HG02840 (cell line): ENCODE measurements at regions not wholly inside any gene's neighbourhood (a gene's known extent, or its start where the extent isn't known, plus 50 kb on each side); places are given as distances from the start of the nearest gene placed in this dataset.

ENCODE experiments used
- ATAC-seq: cut with Tn5 transposase; IDR thresholded peaks from one replicate; pipeline ENCODE4 v1.9.1; 2021; ENCODE audit warnings: mild to moderate bottlenecking, moderate library complexity, moderate number of reproducible peaks; ENCODE audit not compliant: unreplicated experiment, low FRiP score

GRCh38 chr3:107065094-107065861 is 312.0 kb upstream of the CCDC54 start:
- no peak for ATAC-seq

DNA sequence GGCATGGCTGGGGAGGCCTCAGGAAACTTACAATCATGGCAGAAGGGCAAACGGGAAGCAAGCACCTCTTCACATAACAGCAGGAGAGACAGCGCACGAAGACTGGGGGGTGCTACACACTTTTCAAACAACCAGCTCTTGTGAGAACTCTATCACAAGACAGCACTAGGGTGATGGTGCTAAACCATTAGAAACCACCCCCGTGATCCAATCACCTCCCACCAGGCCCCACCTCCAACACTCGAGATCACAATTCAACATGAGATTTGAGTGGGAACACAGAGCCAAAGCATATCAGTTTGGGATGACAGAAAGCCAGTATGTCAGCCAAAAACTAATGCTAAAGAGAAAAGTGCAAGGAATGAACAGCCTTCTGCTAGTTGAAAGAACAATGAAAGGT is 309.8 kb upstream of the CCDC54 start:
- ATAC-seq: no peak

- no peak for ATAC-seq
These were observed 308.3 kb upstream of the CCDC54 start for GRCh38 chr3:107068980-107069379.

DNA sequence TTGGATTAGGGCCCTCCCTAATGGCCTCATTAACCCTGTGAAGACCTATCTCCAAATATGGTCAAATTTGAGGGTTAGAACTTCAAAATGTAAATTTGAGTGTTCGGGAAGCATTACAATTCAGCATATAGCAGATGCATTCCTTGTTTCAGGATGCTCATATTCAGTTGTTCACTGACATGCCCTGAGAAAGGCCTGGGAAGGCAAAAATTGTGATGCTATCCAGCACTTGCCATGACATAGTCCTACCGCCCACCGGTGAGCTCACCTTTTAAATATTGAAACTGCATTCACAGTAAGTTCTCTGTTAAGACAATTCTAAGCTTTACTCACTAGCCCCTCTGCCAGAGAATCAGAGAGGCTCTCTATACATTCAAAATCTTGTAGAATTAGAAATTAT is 300.3 kb upstream of the CCDC54 start:
- ATAC-seq: no peak

DNA sequence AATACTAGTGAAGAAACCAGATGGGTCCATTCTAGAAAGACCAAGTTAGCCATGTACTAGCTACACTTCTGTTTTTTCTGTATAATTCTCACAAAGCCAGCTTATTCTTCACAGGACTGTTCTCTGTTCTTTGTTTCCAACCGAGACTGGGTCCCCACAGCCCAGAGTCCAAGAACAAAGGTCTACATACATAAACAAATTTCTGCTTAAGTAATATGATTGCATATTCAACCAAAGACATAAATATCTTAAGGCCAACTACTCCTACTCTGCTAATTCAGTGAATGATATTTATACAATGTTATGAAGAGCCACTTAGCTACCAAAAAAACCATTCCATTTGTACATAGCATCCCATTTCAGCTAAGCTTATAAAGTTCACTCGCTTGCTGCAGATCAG is 299.8 kb upstream of the CCDC54 start:
- no peak for ATAC-seq

DNA sequence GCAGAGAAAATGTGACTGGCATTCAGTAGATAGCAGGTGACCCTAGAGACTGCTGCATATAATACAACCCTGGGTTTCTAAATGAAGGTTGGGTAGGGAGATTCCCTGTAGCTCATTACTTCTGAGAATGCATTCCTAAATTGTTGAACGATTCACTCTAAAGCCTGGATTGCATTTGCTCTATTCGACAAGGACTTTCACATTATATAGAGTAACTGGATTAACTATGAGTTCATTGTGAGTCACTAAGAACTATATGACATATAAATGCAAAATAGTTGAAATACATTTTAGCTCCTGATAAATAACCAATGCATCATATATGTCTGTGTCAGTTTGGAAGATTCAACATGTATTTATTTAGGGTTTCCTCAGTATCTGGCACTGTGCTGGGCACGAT is 294.7 kb upstream of the CCDC54 start:
- ATAC-seq: no peak

- ATAC-seq: no peak
These were observed 292.0 kb upstream of the CCDC54 start for GRCh38 chr3:107085261-107085660.

DNA sequence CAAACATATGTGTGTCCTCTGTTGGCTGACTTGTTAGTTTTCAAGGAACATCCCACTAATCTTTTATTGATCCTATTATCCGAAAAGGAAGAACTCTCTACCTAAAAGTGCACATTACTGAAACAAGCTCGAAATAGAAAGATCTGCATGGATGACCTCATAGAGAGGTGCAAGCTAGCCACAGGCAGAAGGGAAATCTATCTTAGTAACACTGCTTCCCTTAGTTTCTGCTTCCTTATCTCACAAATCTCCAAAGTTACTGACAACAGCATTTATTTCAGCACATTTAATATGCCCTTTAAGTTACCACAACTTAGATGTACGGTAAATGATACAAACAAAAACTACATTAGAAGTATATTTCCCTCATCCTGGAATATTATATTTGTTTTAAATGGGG is 285.1 kb upstream of the CCDC54 start:
- no peak for ATAC-seq

DNA sequence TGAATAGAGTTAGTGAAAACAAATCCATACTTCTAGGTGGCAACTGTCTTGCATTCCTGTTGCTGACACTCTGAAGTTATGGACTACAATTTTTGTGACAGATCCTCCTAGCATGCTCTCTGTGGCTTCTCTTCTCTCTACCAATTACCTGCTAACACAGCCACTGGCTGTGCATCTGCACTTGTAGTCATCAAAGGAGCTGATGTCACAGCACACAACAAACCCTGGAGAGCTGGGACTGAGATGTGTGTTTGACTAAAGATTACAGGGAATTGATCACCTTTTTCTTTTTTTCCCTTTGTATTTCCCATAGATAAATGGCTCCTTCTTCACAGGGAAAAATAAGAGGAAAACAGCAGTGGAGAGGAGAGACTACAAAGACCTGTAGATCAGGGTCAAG is 278.4 kb upstream of the CCDC54 start:
- no peak for ATAC-seq

DNA sequence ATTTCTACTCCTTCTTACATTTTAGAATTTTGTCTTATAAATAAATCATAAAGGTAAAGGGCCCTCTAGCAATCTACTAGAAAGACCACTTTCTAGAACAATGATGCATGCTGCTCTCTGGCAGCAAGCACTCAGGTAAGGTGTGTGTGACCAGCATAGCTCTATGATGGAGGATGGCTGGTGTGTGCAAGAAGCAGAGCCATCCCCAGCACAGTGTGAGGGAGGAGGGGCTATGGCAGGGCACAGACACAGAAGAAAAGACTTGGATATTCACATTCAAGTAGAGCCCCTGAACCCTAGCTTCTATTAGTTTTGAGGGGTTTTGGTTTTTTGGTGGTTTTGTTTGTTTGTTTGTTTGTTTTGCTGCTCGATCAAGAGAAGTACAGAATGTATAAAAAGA is 277.1 kb upstream of the CCDC54 start:
- ATAC-seq: no peak

GRCh38 chr3:107100573-107100972 is 276.7 kb upstream of the CCDC54 start:
- no peak for ATAC-seq

DNA sequence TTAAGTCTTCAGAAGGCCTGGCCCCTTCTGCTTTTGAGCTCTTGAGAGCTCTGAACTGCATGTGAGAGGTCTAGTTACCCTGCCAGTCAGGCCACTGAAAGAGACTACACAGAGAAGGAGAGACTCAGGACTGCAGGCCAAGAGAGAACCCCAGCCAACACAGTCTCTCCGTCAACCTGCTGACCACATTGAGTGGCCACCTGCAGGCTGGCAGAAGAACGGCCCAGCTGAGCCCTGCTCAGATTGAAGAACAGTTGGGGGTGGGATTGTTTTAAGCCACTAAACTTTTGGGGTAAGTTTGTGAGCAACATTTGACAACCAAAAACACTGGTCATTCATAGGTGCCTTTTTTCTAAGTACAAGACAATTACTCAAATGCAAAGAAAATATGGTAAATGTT is 273.5 kb upstream of the CCDC54 start:
- ATAC-seq: no peak

DNA sequence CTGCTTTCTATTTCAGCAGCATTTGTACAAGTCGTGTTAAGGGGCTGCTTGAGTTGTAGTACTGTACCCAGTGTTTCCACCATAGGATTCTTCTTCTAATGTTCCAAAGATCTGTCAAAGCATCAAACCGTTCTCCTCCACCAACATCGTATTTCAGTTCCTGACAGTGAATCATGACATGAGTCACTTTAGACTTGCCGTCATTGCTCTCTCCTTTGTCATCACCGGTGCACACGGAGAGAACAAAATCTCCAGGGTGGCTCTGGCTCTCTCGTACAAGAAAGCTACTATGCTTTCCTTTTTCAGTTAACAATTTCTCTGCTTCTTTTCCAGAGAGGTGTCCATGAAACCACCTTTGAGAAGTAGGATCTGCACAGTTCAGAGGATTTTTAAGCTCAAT is 270.9 kb upstream of the CCDC54 start:
- no peak for ATAC-seq

DNA sequence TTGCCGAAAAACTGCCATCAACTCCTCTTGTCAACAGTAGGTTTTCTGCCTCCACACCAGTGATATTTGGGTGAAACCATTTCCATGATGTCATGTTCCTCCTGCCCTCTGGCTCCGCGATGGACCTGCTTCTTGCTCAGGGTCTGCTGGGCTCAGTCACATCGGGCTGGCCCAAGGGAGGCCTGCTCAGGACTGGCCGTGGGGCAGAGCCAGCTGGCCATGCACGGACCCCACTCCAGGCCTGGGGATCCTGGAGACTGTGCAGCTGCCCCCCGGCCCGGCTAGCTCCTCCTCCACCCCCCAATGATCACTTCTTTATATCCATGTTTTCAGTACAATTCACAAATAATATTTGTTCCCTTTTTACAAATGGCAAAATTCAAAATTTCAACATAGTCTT is 270.3 kb upstream of the CCDC54 start:
- no peak for ATAC-seq

DNA sequence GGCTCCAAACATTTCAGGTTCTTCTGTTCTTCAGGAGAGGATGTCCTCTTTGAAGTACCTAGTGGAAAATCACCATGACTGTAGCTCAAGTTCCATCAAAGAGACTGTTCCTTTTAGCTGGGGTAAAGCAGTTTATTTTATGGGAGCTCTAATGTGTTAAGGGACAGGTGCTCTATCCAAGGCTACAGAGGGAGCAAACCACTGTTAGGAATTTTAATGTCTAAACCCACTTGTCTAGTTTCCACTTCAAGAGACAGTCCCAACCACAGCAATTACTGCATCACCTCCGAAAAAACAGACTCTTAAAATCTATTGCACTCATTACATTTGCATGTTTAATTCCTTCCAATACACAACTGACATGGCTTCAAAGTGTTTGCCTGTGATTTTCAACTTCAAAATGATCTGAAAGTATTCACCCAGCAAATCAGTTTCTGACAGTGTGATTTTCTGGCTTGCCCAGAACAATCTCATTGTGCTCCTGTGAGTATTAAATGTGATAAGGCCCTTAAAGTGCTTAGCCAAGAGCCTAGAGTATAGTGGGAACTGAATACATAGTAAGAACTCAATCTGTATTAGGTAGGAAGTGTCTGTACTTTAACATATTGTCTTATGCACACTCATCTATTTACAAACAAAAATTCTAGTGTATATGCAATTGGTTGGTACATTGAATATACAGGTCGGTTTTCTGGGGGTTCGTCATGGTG is 266.5 kb upstream of the CCDC54 start:
- no peak for ATAC-seq

GRCh38 chr3:107111872-107112271 is 265.4 kb upstream of the CCDC54 start:
- ATAC-seq: no peak

DNA sequence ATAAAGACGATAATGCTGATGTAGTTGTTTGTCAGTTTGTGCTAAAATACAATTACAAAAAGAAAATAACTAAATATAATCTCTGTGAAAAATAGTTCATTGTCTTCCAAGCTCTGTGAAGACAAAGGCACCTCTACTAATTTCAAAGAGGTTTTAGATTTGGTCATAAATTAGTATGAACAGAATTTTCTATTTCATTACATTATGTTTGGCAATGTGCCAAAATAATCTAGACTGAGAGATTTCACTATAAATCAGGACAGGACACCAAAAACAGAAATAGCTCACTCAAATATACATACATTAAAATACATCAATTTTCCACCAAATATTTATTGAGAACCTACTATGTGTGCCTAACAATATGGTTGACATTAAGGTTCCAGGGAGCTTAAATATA is 264.9 kb upstream of the CCDC54 start:
- ATAC-seq: no peak

- ATAC-seq: no peak
These were observed 261.0 kb upstream of the CCDC54 start for GRCh38 chr3:107116251-107116650.

- no peak for ATAC-seq
These were observed 260.1 kb upstream of the CCDC54 start for GRCh38 chr3:107117156-107117555.

- ATAC-seq: no peak
These were observed 259.2 kb upstream of the CCDC54 start for GRCh38 chr3:107117922-107118536.

GRCh38 chr3:107124885-107125284 is 252.4 kb upstream of the CCDC54 start:
- no peak for ATAC-seq

DNA sequence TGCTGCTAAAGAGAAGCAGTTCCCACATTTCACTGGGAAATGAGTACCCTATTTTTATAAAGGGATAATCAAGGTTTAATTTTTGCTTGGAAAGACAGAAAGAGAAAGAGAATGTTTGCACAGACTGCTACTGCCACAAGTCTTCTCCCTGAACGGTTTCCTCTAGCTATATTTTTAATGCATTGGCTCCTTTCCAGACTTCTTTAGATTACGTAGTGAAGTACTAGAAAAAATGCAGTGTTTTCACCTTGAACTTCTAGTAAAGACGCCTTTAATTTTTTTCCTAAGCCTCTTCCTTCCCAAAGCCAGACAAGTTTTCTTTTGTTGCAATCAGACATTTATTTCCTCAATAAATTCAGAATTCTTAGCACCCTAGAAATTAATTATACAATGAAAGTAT is 248.3 kb upstream of the CCDC54 start:
- no peak for ATAC-seq
